CD4-positive, alpha-beta T cell treated with Interleukin-21 for 1 hour (primary cell): ENCODE measurements at regions not wholly inside any gene's neighbourhood (a gene's known extent, or its start where the extent isn't known, plus 50 kb on each side); places are given as distances from the start of the nearest gene placed in this dataset.
"Not testable (repeated sequence)": the region's sequence is repeated elsewhere in the genome, so short reads cannot be mapped to it uniquely, and the experiment has no call there.

Source experiments
- DNase-seq: peaks from one replicate; pipeline ENCODE4 v3.0.0-alpha.2; 2020

DNA sequence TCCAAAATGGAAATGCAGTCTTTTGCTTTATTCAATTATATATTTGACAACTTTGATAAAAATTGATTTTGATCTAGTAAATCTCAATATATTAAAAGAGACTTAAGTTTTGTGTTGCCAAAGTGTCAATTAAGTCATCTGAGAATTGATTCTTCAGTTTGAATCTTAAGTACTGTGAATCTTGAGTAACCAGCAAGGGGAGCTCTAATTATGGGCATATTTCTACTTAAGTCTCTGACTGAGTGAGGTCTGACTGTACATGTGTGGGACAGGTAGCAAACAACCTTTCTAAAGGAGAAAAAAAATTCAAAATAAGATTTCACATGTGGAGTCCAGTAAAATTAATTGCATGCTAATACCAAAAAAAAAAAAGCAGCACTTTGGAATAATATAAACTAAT lies 503.7 kb upstream of the SLC8A1 start:
- DNase-seq: no peak

DNA sequence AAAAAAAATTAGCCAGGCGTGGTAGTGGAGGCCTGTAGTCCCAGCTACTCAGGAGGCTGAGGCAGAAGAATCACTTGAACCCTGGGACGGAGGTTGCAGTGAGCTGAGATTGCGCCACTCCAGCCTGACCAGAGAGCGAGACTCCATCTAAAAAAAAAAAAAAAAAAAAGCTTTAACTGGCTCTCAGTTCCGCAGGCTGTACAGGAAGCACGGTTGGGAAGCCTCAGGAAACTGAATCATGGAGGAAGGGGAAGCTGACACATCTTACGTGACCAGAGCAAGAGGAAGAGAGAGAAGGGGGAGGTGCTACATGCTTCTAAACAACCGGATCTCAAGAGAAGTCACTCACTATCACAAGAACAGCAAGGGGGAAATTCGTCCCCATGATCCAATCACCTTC lies 505.6 kb upstream of the SLC8A1 start:
- no peak for DNase-seq

DNA sequence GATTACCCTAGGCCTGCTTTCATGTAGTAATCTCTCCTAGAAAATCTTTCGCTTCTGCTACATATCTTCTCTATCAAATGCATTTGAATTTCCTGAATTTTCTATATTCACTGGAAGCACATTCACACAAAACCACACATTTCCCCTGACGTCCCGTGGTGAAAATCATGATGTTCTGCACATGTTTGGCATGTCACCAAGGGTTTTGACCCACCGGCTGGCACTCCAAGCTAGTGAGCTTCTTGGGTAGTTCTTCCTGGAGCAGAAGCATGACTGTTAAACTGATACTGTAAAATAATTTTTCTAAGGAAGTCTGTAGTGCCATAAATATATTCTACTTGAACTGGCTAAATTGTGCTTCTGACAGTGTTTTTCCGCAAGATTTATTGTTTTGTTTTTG lies 510.1 kb upstream of the SLC8A1 start:
- no peak for DNase-seq

DNA sequence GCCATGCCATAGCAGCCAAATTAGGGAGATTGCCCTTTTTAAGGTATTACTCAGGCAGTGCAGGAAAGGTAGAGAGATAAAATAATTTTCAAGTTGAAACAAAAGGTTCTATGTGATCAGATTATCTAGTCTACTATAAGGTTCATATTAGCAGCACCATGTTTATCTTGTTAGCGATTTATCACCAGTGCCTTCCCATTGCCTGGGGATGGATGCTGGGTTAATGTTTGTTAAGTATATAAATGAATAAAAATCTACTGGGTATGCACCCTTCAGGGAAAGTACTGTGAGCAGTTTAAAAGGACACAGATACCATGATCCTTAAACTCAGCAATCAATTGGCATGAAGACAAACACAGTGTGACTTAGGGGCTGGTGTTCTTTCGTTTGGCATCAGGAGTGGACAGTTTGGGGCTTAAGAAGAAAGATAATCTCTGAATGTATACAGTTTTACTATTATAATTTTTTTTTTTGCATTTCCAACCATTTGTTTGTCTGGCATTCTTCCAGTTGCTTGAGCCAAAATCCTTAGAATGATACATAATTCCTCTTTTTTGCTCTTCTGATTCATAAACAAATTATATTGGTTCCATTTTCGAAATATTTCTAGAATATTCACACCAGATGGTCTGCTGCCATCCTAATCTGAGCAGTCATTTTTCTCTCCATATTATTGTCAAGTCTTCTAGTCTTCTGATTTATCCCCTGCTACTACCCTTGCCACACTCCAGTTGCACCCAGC lies 512.8 kb upstream of the SLC8A1 start:
- DNase-seq: no peak

DNA sequence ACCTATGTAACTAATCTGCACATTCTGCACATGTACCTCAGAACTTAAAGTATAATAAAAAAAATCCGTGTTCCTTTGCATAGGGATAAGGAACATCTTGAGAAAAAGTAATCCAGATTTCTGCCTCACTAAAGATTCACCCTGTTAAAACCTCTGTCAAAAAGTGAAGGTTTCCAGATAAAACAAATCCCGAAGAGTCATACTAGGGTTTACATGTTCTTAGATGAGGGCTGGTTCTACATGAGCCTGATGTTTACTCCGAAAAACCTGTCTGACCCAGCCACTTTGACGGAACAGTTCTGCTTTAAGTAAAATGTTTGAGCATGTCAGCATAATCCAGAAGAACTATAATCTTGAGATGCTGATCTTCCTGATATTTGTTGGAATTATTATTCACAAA lies 515.6 kb upstream of the SLC8A1 start:
- no peak for DNase-seq

DNA sequence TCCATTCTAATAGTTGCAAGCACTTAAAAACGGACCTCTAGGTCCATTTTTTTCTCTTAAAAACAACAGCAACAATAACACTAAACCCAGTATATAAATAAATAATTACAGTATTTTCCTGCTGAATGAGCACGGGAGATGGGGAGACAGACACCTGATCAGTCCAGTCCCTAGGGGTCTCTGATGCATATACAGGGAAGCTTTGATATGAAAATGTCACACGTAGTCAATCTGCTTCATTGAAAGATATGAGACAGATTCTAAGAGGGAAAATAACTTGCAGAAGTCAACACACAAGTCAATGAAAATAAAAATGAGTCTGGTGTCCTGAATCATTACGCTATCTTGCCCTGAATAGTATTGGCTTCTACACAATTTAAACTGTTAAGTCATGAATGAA lies 523.3 kb upstream of the SLC8A1 start:
- no peak for DNase-seq

DNA sequence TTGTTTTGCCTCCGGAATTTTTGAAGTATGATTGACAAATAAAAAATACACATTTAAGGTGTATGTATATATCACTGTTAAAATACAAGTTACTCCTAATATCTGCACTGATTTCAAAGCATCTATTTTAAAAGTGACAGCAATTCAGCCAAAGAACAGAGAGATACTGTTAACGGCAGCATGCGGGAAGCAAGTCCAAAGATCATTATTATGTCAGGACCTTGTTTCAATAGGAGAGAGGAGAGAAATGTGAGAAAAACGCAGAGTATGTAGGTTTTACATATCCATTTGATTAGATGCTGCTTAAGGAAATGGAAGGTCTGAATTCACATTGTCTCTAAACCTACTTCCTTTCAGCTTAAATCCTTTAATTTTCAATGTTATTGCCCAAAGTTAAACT lies 545.5 kb upstream of the SLC8A1 start:
- no peak for DNase-seq

DNA sequence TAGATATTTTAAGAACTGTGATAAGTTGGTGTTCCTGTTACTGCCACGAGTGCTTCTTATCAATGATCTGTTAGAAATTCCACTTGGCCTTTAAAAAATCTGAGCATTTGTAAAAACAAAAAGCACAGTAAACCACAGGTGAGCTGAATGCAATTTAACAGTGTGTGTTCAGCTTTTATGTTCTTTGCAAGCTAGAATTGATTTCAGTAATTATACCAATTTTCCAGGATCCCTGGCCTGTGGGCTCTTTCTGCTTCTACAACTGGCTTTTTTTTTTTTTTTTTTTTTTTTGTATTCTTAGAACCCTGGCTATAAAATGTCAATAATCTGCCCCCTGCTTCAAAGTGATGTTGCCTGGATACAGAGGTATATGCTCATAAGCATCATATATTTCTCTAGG lies 548.5 kb upstream of the SLC8A1 start:
- no peak for DNase-seq

DNA sequence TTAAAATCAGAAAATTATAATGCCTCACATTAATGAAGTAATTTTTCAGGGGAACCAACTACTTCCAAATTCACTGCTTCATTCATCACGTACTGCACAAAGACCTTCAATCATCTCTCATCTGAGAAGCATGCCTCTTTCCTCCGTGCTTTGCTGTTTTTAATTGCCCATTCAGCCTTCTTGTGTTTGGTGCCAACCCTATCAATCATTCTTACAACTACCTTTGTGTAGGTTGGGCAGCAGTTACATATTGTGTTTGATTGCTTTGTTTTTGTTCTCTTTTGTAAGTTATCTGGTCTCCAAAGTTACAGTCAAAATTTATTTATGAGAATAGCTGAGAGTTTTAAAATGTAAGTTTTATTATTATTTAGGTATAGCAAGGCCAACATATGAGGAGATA lies 549.0 kb upstream of the SLC8A1 start:
- no peak for DNase-seq

DNA sequence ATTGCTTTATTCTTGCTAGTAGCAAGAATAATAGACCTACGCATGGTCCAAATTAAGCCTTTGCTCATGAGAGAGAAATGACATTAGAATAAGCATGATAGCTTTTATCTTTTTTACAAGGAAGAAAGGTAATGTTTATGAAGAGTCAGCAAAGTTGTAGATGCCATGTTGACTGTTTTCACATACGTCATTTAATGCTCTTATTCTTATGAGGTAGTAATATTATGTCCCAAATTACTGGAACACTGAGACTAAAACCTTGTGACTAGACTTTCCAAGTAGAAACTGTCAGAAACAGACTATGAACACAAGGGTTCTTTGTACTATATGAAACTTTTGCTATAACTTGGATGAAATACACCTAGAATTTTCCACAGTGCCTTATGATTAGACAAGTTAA lies 552.8 kb upstream of the SLC8A1 start:
- no peak for DNase-seq

DNA sequence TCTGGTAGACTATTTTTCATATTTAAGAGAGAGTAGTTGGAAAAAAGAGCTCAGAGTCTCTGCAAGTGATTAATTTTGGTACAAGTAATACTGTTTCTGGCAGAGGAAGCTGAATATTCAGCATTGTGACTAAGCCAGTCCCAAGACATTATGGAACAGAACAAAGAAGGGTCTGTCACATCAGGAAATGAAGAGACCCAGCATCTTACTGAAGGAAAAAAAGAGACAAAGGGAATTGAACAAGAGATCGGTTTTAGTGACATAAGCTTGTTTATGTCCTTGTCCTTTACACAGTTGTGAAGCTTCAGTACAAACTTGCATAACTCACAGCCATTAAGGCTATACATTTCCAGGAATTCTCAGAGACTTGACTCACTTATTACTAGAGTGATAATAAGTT lies 568.5 kb upstream of the SLC8A1 start:
- DNase-seq: no peak

DNA sequence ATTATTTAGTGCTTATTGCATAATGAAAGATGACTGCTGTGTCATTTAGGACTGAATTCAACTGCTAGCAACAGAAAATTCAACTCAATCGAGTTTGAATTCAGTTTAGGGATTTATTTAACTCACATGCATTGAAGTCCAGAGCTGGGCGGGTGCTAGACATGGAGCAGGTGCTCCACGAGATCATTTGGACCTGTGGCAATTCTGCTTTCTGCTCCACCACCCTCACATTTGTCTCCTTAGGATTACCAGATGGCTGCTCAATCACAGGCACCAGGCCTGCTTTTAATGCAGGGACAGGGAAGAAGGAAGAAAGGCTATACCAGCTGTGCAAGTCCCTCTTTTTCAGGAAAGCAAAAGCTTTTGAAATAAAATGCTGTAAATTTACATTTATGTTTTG lies 572.9 kb upstream of the SLC8A1 start:
- DNase-seq: no peak

DNA sequence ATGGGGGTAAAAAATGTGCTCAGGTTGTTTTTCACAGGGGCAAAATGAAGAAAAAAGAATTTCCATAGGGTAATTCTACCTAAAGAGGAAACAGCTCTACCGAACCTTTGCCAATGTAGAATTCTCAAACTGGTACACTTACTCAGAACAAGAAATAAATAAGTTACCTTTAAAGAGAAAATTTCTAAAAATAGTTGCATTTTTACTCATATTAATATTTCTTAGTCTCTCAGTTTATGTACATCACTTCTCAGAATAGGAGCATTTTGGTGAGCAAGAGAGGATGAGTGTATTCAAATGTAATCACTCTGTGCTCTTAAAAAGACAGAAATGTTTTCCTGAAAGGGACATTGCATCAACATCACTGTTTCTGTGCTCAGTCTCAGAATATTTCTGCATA lies 574.7 kb upstream of the SLC8A1 start:
- no peak for DNase-seq

DNA sequence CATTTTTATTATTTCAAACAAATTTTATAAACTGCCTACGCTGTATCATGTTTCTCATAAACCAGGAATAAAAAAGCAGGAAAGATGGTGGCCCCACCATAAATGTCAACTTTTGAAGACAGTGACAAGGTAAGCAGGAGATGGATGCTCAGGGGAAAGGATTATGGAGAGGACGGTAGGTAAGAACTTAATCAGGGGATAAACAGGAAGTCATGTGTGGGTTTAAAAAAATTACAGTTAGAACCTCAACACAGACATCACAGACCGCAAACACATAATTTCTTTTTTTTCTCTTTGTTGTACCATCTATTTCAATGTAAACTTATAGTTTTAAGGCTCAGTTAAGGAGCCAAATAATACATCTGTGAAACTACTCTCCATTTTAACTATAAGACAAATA lies 575.2 kb upstream of the SLC8A1 start:
- DNase-seq: no peak

DNA sequence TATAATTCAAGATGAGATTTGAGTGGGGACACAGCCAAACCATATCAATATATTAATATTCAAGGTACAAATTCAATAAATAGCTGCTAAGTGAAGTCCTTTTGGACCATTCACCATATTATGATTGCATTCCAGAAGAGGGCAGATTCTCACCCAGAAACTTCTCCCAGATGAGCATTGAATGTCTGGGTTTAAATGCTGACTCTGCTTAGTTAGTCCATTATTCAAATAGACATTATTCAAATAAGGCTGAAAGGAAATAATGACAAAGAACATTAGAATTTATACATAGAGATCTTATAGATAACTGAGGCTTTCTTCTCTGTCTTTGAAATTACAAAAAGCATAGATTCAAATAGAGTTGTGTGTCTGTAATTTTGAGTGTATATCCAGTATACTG lies 579.4 kb upstream of the SLC8A1 start:
- DNase-seq: no peak

DNA sequence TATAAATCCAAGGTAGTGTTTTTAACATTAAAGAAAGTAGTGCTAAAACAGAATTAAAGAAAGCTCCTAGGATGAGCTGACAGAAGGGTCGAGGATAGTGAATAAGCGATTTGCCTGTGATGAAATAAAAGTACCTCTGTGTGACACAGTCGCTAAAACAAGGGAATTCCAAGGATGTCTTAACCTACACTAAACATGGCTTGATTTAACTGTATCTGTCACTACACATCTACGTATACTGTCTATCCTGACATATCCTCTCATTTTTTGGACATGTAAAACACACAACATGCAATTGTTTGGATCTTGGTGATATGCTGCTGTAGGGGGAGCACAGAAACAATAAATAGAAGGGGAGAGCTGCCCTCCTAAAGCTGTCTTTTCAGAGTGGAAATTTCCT lies 580.8 kb upstream of the SLC8A1 start:
- no peak for DNase-seq

DNA sequence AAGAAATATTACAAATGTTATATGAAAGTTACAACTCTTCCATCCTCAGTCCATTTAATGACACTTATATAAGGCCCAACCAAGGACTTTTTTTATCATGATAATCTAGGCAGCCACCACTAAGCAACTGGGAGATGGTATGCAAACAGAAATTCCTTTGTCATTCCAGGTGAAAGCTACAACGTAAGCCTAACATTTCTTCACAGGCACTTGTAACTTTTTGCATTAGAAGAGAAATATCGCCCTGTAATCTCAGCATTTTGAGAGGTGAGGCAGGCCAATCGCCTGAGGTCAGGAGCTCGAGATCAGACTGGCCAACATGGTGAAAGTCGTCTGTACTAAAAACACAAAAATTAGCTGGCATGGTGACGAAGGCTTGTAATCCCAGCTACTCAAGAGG lies 581.2 kb upstream of the SLC8A1 start:
- DNase-seq: no peak

DNA sequence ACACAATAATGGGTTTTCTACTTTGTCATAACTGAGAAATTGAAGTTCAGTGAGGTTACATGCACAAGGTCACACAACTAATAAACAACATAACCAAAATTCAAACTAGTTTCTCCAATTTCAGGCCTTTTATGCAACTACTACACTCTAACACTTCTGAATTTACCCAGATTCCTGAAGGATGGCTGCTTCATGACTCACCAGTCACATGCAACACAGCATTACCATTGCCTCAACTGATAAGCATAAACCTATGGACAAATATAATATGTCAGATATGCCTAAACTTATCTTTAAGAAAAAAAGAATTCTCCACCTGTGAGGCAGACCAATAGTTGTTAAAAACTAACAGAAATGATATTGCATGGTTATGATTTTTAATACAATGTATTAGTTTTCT lies 586.5 kb upstream of the SLC8A1 start:
- no peak for DNase-seq

DNA sequence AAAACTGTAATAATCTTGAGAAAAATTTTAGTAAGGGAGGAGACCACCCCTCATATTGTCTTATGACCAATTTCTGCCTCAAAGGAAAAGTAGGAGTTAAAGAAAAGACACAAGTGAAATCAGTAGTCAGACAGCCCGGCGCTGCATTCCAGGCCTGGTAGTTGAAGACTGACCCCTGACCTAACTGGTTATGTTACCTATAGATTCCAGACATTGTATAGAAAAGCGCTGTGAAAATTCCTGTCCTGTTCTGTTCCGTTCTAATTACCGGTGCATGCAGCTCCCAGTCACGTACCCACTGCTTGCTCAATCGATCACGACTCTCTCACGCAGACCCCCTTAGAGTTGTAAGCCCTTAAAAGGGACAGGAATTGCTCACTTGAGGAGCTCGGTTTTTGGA lies 587.9 kb upstream of the SLC8A1 start:
- DNase-seq: not testable (repeated sequence)

DNA sequence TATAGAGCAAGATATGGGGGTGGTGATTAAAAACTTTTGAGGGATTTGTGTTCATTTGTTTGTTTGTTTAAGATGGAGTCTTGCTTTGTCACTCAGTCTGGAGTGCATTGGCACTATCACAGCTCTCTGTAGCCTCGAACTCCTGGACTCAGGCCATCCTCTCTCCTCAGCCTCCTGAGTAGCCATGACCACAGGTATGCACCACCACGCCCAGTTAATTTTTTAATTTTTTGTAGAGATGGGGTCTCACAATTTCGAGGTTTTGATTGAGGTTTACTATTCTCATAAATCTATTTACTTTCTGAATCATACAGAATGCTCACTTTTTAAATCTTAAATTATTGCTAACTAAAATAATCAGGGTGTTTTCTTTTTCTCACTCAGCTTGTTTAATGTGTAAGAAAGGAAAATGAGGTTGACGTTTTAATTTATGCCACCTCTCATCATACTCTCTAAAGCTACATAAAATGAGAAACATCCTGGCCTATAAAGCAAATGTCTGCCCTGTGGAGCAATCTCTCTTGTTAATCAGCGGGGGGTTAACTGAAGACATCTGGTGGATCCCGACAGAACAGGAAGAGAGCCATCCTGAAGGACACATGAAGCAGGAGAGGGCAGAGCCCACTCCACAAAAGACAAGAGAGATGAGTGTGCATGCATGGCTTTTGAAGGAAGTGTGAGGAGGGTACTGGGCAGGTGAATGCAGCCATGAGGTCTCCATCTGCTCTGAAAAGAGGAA lies 589.1 kb upstream of the SLC8A1 start:
- DNase-seq: no peak

DNA sequence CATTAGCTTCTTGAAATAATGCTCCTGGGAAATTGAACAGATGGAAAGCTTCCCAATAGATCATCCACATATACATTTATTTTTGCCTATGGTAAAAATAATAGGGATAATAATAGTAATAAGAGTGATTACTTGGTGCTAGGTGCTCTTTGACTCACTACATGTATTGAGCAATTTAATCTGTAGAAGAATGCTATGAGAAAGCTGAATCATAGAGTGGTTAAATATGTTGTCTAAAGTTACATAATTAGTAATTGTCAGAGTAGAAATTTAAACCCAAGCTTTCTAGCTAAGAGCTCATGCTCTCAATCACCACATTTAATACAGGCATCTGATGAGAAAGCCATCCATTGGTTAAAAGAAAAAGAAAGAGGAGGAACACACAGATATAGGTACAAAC lies 590.5 kb upstream of the SLC8A1 start:
- DNase-seq: no peak

DNA sequence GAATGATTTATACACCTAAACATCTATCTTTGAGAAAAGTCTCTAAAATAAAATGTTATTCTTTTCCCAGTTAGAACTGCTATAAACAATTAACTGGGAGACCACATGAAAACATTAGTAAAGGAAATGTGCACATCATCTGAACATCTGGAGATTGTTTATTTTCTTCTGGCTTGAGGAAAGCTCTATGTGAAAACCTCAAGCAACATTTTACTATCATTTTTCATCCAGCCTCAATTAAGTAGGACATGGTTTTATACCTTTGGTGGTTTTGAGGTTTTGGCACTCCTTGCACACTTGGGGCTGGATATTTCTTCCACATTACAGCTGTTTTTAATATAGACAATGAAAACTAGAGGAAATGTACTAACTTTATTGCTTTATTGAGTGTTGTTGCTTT lies 609.5 kb upstream of the SLC8A1 start:
- DNase-seq: no peak

DNA sequence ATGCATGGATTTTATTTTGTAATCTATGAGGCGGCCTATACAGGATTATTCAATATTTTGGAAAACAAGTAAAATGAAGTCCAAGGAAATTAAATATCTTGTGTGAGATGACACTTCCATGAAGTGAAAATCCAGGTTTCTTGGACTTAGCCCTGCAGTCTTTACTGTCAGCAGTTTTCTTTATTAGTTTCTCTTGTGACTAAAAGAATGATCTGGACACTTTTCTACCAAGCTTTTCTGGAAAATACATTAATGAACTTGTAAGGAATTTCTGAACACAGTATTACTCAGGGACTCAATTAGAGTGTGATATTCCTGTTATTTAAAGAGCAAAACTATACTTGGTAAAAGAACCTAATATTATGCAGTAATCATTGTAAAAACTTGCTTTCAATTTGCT lies 610.4 kb upstream of the SLC8A1 start:
- DNase-seq: no peak

DNA sequence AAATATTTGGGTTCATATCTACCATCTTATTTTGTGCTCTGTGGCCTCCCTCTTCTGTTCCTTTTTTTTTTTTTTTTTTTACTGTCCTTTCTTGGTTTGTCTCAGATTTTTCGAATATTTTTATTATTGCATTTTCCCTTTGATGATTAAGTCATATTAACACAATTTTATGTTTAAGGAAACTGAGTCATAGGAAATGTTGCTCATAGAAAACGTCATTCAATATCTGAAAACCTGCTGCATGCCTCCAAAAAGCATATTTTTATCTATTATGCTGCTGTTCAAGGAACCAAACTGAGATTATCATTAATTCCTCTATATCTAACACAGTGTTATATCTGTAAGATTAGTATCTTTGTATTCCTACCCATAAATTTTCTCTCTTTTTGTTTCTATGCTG lies 614.3 kb upstream of the SLC8A1 start:
- DNase-seq: no peak

DNA sequence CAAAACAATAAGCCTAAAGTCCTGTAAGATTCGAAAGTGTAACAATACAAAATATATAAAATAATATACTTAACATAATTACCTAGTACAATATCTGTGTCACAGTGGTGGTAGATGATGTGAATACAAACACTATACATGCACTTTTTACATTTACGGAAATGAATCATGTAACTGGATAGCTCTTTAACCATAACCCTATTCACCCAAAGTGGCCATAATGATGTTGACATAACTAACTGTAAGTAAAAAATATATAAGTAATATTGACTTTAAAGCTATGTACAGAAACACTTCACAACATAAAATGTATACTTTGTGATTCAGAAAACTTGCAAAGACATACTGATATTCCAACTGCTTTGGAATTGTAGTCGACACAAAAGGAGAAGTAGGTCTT lies 616.9 kb upstream of the SLC8A1 start:
- no peak for DNase-seq
